WI38 (cell line): ENCODE measurements at regions not wholly inside any gene's neighbourhood (a gene's known extent, or its start where the extent isn't known, plus 50 kb on each side); places are given as distances from the start of the nearest gene placed in this dataset.

Experiments used
- H3K4me3 ChIP-seq: 2 replicates; pipeline ENCODE4 v1.5.1; 2011; ENCODE audit warnings: low read depth, mild to moderate bottlenecking, control low read depth, low read length
- TF ChIP-seq, protein P1 (sequence below): IDR thresholded peaks from 2 replicates; pipeline ENCODE4 v1.5.1; 2012; ENCODE audit warnings: low read depth, mild to moderate bottlenecking, control low read depth, low read length

DNA sequence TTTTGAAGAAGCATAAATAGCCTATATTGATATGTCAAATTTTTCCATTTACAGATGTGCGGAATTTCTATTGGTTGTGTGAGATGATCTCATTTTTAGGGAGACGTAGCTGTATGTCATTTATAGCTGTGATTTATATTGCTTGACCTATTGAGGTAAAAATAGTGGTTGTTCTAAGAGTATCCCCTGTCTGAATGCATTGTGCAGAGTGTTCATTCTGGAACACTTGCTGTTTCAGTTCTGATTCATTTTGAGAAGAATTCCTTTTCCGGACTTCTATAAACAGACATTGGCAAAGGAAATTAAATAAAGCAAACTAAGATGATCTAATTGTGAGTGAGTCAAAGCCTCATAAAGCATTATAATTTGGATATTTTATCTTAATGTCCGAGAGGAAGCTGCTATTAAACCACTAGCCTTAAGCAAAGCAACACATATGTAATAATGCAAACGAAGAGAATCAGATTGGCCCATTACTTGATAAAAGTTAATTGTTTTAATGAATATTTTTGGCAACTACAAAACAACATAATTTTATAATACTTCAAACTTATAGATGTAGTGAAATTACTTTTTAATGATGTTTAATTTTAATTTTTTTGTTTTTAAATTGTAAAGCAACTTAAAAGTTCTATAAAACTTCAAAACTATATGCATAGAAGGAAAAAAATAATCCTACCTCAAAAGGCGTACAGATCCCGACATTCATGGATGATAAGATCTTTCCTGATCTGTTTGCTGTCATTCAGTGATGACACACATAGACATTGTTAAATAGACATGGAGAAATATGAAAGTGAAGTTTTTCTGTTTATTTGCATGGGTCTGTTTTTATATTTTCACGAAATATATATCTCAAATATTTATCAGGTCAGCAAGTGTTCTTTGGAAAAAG, 942.6 kb upstream of the SLC10A2 start:
- TF ChIP-seq, protein P1, sequence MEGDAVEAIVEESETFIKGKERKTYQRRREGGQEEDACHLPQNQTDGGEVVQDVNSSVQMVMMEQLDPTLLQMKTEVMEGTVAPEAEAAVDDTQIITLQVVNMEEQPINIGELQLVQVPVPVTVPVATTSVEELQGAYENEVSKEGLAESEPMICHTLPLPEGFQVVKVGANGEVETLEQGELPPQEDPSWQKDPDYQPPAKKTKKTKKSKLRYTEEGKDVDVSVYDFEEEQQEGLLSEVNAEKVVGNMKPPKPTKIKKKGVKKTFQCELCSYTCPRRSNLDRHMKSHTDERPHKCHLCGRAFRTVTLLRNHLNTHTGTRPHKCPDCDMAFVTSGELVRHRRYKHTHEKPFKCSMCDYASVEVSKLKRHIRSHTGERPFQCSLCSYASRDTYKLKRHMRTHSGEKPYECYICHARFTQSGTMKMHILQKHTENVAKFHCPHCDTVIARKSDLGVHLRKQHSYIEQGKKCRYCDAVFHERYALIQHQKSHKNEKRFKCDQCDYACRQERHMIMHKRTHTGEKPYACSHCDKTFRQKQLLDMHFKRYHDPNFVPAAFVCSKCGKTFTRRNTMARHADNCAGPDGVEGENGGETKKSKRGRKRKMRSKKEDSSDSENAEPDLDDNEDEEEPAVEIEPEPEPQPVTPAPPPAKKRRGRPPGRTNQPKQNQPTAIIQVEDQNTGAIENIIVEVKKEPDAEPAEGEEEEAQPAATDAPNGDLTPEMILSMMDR: no peak
- no peak overlapping the region for H3K4me3 ChIP-seq

- TF ChIP-seq, protein P1: no peak
- no peak overlapping the region for H3K4me3 ChIP-seq
Observed at GRCh38 chr13:104008075-104008474, 941.9 kb upstream of the SLC10A2 start.

- H3K4me3 ChIP-seq: no peak overlapping the region
- TF ChIP-seq, protein P1: no peak
Observed at GRCh38 chr13:104006625-104007075, 940.4 kb upstream of the SLC10A2 start.

- TF ChIP-seq, protein P1: no peak
- H3K4me3 ChIP-seq: no peak overlapping the region
Observed at GRCh38 chr13:104004572-104004971, 938.4 kb upstream of the SLC10A2 start.

- TF ChIP-seq, protein P1: no peak
- no peak overlapping the region for H3K4me3 ChIP-seq
Observed at GRCh38 chr13:104002216-104002615, 936.0 kb upstream of the SLC10A2 start.

- TF ChIP-seq, protein P1: no peak
- H3K4me3 ChIP-seq: no peak overlapping the region
Observed at GRCh38 chr13:104001766-104002165, 935.5 kb upstream of the SLC10A2 start.

DNA sequence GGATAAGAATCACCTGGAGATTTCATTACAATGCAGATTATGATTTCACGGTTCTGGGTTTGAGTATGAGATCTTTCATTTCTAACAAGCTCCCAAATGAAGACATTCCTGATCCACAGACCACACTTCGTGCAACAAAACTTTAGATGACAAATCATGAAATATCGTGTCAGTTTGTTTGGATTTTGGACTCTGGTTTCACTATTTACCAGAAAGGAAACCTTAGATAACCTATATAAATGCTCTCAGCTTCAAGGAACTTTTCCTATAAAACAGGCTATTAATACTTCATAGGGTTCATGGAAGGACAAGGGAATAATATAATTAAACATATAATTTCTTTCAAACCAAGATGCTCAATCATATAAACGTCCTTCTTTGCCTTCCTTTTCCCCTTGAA, 930.5 kb upstream of the SLC10A2 start:
- H3K4me3 ChIP-seq: no peak overlapping the region
- TF ChIP-seq, protein P1: no peak
